ENCODE measurements at regions not wholly inside any gene's neighbourhood (a gene's known extent, or its start where the extent isn't known, plus 50 kb on each side); places are given as distances from the start of the nearest gene placed in this dataset.

- Histone ChIP-seq H3K79me2 (replicated peaks; ENCODE audit: insufficient read depth) (no peaks in the 10 kb centered on the region), H4K20me1 (replicated peaks; ENCODE audit: insufficient read depth) (no peaks in the 10 kb centered on the region), H3K9me2 (ENCODE audit: insufficient read depth) (no peaks in the 10 kb centered on the region), H3F3A (replicated peaks; ENCODE audit: low read depth) (no peaks in the 10 kb centered on the region), H2AFZ (no peak overlapping the region), H3K4me2 (no peak overlapping the region), H3K36me3 (ENCODE audit: insufficient read depth) (no peaks in the 10 kb centered on the region), H3K4me1 (ENCODE audit: insufficient read depth) (no peaks in the 10 kb centered on the region), H3K4me3 (no peak overlapping the region), H3K27ac (ENCODE audit: low read depth) (no peak overlapping the region), H3K27me3 (ENCODE audit: insufficient read depth) (no peaks in the 10 kb centered on the region)
- TF ChIP-seq JUNB (IDR thresholded peaks at IDR 0.05; ENCODE audit: unreplicated experiment), result no peak
- TF ChIP-seq ZNF114 (CRISPR knock-in tag; IDR thresholded peaks at IDR 0.05), result no peak
- TF ChIP-seq STAT1 (IDR thresholded peaks at IDR 0.05; ENCODE audit: unreplicated experiment), result no peak
- no peak for TF ChIP-seq ZNF331 (CRISPR knock-in tag; IDR thresholded peaks at IDR 0.05; ENCODE audit: low read depth)
- TF ChIP-seq CREB1 (CRISPR knock-in tag; IDR thresholded peaks at IDR 0.05; ENCODE audit: low read depth), result no peak
- TF ChIP-seq NANOG (IDR thresholded peaks at IDR 0.05; ENCODE audit: borderline replicate concordance), result no peak
- TF ChIP-seq CTCF (conservative IDR thresholded peaks at IDR 0.05; ENCODE audit: low read depth in 2 of 2), result no peak
- no peak for TF ChIP-seq REST (IDR thresholded peaks at IDR 0.05; ENCODE audit: unreplicated experiment)
- TF ChIP-seq POLR2AphosphoS5 (IDR thresholded peaks at IDR 0.05; ENCODE audit: low read depth), result no peak
- no peak for TF ChIP-seq EZH2 (IDR thresholded peaks at IDR 0.05; ENCODE audit: low read depth, unreplicated experiment)
- Mint-ChIP-seq H3K9me3 (peaks cover 77% of the 10 kb centered on the region), H3K4me3 (no peak overlapping the region), H3K4me1 (no peaks in the 10 kb centered on the region), H3K27me3 (ENCODE audit: insufficient read depth, low read depth, poor library complexity) (peaks cover 2% of the 10 kb centered on the region), H3K36me3 (ENCODE audit: low read depth) (peaks cover 4% of the 10 kb centered on the region; the same call in 1 of the 3 replicates), H3K27ac (no peak overlapping the region)
- no peak for ATAC-seq
- DNase-seq (ENCODE audit: low spot score), result no peak
Observed at GRCh38 chr10:130887170-130887569, 424.4 kb downstream of the TCERG1L start.

- no peak for DNase-seq (ENCODE audit: low spot score)
- no peak overlapping the region for H3K4me3 ChIP-seq
- H3K9me2 ChIP-seq (ENCODE audit: insufficient read depth), result no peaks in the 10 kb centered on the region
- H3K9me3 Mint-ChIP-seq, result peaks cover 79% of the 10 kb centered on the region
- ATAC-seq, result no peak
- no peak overlapping the region for H2AFZ ChIP-seq
- no peaks in the 10 kb centered on the region for H3K36me3 ChIP-seq (ENCODE audit: insufficient read depth)
- H3K4me2 ChIP-seq, result no peak overlapping the region
- no peaks in the 10 kb centered on the region for H3K27me3 ChIP-seq (ENCODE audit: insufficient read depth)
- H3K79me2 ChIP-seq (replicated peaks; ENCODE audit: insufficient read depth), result no peaks in the 10 kb centered on the region
- H3K4me3 Mint-ChIP-seq, result no peak overlapping the region
- no peak overlapping the region for H3K27ac ChIP-seq (ENCODE audit: low read depth)
- peaks cover 2% of the 10 kb centered on the region for H3K27me3 Mint-ChIP-seq (ENCODE audit: insufficient read depth, low read depth, poor library complexity)
- no peaks in the 10 kb centered on the region for H3F3A ChIP-seq (replicated peaks; ENCODE audit: low read depth)
- H3K27ac Mint-ChIP-seq, result no peak overlapping the region
- H3K4me1 Mint-ChIP-seq, result 0 out of 3 replicates have a peak, but pooled peaks cover 1% of the 10 kb centered on the region
- peaks cover 4% of the 10 kb centered on the region; the same call in 1 of the 3 replicates for H3K36me3 Mint-ChIP-seq (ENCODE audit: low read depth)
- no peaks in the 10 kb centered on the region for H3K4me1 ChIP-seq (ENCODE audit: insufficient read depth)
- no peaks in the 10 kb centered on the region for H4K20me1 ChIP-seq (replicated peaks; ENCODE audit: insufficient read depth)
- TF ChIP-seq ETS1 (IDR thresholded peaks at IDR 0.05) (no peak), CREB1 (CRISPR knock-in tag; IDR thresholded peaks at IDR 0.05; ENCODE audit: low read depth) (no peak), EZH2phosphoT487 (IDR thresholded peaks at IDR 0.05; ENCODE audit: unreplicated experiment) (no peak), JUNB (IDR thresholded peaks at IDR 0.05; ENCODE audit: unreplicated experiment) (no peak), REST (IDR thresholded peaks at IDR 0.05; ENCODE audit: unreplicated experiment) (no peak)
Observed at GRCh38 chr10:130888493-130888892, 423.0 kb downstream of the TCERG1L start.

Measured in GM23338 (cell line).